WERI-Rb-1 (cell line): ENCODE measurements at regions not wholly inside any gene's neighbourhood (a gene's known extent, or its start where the extent isn't known, plus 50 kb on each side); places are given as distances from the start of the nearest gene placed in this dataset.
"Not testable (repeated sequence)": the region's sequence is repeated elsewhere in the genome, so short reads cannot be mapped to it uniquely, and the experiment has no call there.

ENCODE experiments used
- DNase-seq: peaks from one replicate; pipeline ENCODE4 v3.0.0-alpha.2; 2020
- H3K27ac ChIP-seq: fragments of 250-450 bp; sonication (Bioruptor Pico); 2 replicates; pipeline ENCODE4 v1.5.1; 2020; ENCODE audit warnings: mild to moderate bottlenecking, moderate library complexity
- H3K27me3 ChIP-seq: fragments of 250-450 bp; sonication (Bioruptor Pico); 2 replicates; pipeline ENCODE4 v1.5.1; 2021; ENCODE audit warnings: mild to moderate bottlenecking, low read depth, moderate library complexity; ENCODE audit not compliant: insufficient read depth, severe bottlenecking
- H3K36me3 ChIP-seq: fragments of 250-450 bp; sonication (Bioruptor Pico); 2 replicates; pipeline ENCODE4 v1.5.1; 2020; ENCODE audit warnings: mild to moderate bottlenecking, moderate library complexity
- H3K4me3 ChIP-seq: 2 replicates; pipeline ENCODE4 v1.5.1; 2011; ENCODE audit warnings: low read depth, mild to moderate bottlenecking, control low read depth, low read length
- H3K9me3 ChIP-seq: fragments of 250-450 bp; sonication (Bioruptor Pico); 2 replicates; pipeline ENCODE4 v1.5.1; 2021; ENCODE audit warnings: mild to moderate bottlenecking, moderate library complexity; ENCODE audit not compliant: severe bottlenecking
- CTCF ChIP-seq: IDR thresholded peaks from 2 replicates; pipeline ENCODE4 v1.5.1; 2011; ENCODE audit warnings: low read depth, mild to moderate bottlenecking, control low read depth, inconsistent platforms, low read length

- Histone ChIP-seq H3K9me3 (no peaks in the 10 kb centered on the region), H3K4me3 (no peak overlapping the region), H3K27me3 (no peaks in the 10 kb centered on the region), H3K36me3 (no peaks in the 10 kb centered on the region), H3K27ac (no peak overlapping the region)
- TF ChIP-seq CTCF: no peak
- DNase-seq: no peak
Measured at GRCh38 chr3:180762866-180763265, 83.6 kb upstream of the CCDC39 start.

GRCh38 chr3:180764481-180764880 lies 85.2 kb upstream of the CCDC39 start:
- Histone ChIP-seq H3K36me3 (no peaks in the 10 kb centered on the region), H3K4me3 (no peak overlapping the region), H3K27me3 (no peaks in the 10 kb centered on the region), H3K9me3 (no peaks in the 10 kb centered on the region), H3K27ac (no peak overlapping the region)
- TF ChIP-seq CTCF: no peak
- DNase-seq: no peak

- no peak overlapping the region for H3K27ac ChIP-seq
- no peaks in the 10 kb centered on the region for H3K27me3 ChIP-seq
- H3K36me3 ChIP-seq: no peaks in the 10 kb centered on the region
- no peak overlapping the region for H3K4me3 ChIP-seq
- TF ChIP-seq CTCF: no peak
- H3K9me3 ChIP-seq: peaks cover 4% of the 10 kb centered on the region
- no peak for DNase-seq
Measured at GRCh38 chr3:180770639-180771038, 91.3 kb upstream of the CCDC39 start.

GRCh38 chr3:180776433-180776832 lies 97.1 kb upstream of the CCDC39 start:
- TF ChIP-seq CTCF: no peak
- DNase-seq: no peak
- Histone ChIP-seq H3K9me3 (peaks cover 33% of the 10 kb centered on the region), H3K4me3 (no peak overlapping the region), H3K27ac (no peak overlapping the region), H3K27me3 (no peaks in the 10 kb centered on the region), H3K36me3 (no peaks in the 10 kb centered on the region)

- H3K4me3 ChIP-seq: no peak overlapping the region
- H3K27ac ChIP-seq: no peak overlapping the region
- H3K9me3 ChIP-seq: peaks cover 16% of the 10 kb centered on the region
- DNase-seq: no peak
- TF ChIP-seq CTCF: no peak
- H3K36me3 ChIP-seq: no peaks in the 10 kb centered on the region
- H3K27me3 ChIP-seq: no peaks in the 10 kb centered on the region
Measured at GRCh38 chr3:180782195-180782984, 103.1 kb upstream of the CCDC39 start.

GRCh38 chr3:180786227-180786626 lies 106.9 kb upstream of the CCDC39 start:
- peak overlapping the region; percentile 61 for H3K4me3 ChIP-seq
- peak; percentile 88 for DNase-seq
- H3K9me3 ChIP-seq, H3K27me3 ChIP-seq, H3K36me3 ChIP-seq: not testable (repeated sequence)
- peak overlapping the region; percentile 48 for H3K27ac ChIP-seq
